A673 (cell line): ENCODE measurements at regions not wholly inside any gene's neighbourhood (a gene's known extent, or its start where the extent isn't known, plus 50 kb on each side); places are given as distances from the start of the nearest gene placed in this dataset.

Experiments used
- BruUV-seq: library from RNA; stranded (reverse); fragments of 400-500 nt; replicated peaks from 2 replicates; lab custom pipeline; 2021; lab: Mats Ljungman, UMichigan
- CTCF ChIA-PET: fragments of 300-600 bp; sonication (Branson Sonifier 250); formaldehyde crosslinking; loops from one replicate; lab custom pipeline; 2022; ENCODE audit warnings: antibody characterized with exemption; lab: Charles Lee
- POLR2A ChIA-PET: fragments of 300-600 bp; sonication (Branson Sonifier 250); formaldehyde crosslinking; loops from one replicate; lab custom pipeline; 2022; ENCODE audit warnings: antibody characterized with exemption; ENCODE audit not compliant: low non-redundant PET; lab: Charles Lee
- DNase-seq: peaks from one replicate; pipeline ENCODE4 v3.0.0-alpha.2; 2015; ENCODE audit warnings: low spot score
- H3K27ac ChIP-seq: fragments of 200-600 bp; sonication (generic); 2 replicates; pipeline ENCODE4 v1.5.1; 2016; ENCODE audit warnings: mixed run types, low read depth, mild to moderate bottlenecking, mixed read lengths, antibody characterized with exemption, low read length; ENCODE audit not compliant: poor library complexity, severe bottlenecking
- H3K27me3 ChIP-seq: fragments of 200-600 bp; sonication (generic); replicated peaks from 2 replicates; pipeline ENCODE4 v1.6.1; 2017; ENCODE audit warnings: mixed run types, low read depth, mild to moderate bottlenecking, mixed read lengths, antibody characterized with exemption, low read length; ENCODE audit not compliant: insufficient read depth, poor library complexity
- H3K36me3 ChIP-seq: fragments of 200-600 bp; sonication (generic); 2 replicates; pipeline ENCODE4 v1.6.1; 2016; ENCODE audit warnings: mixed run types, mild to moderate bottlenecking, mixed read lengths, antibody characterized with exemption, low read length; ENCODE audit not compliant: insufficient read depth, poor library complexity, severe bottlenecking
- H3K4me1 ChIP-seq: fragments of 200-600 bp; sonication (generic); 2 replicates; pipeline ENCODE4 v1.6.1; 2017; ENCODE audit warnings: mixed run types, mild to moderate bottlenecking, mixed read lengths, antibody characterized with exemption, low read length; ENCODE audit not compliant: insufficient read depth, poor library complexity, severe bottlenecking
- H3K4me3 ChIP-seq: fragments of 200-600 bp; sonication (generic); 2 replicates; pipeline ENCODE4 v1.5.1; 2016; ENCODE audit warnings: low read depth, mixed run types, mild to moderate bottlenecking, mixed read lengths, low read length; ENCODE audit not compliant: poor library complexity, severe bottlenecking
- H3K9me3 ChIP-seq: fragments of 200-600 bp; sonication (generic); 2 replicates; pipeline ENCODE4 v1.6.1; 2016; ENCODE audit warnings: mixed run types, low read depth, mild to moderate bottlenecking, mixed read lengths, antibody characterized with exemption, low read length; ENCODE audit not compliant: poor library complexity, severe bottlenecking
- EZH2 ChIP-seq: fragments of 200-600 bp; sonication (generic); IDR thresholded peaks from 2 replicates; pipeline ENCODE4 v1.6.1; 2017; ENCODE audit warnings: borderline replicate concordance, low read depth, mild to moderate bottlenecking, mixed read lengths, antibody characterized with exemption, low read length; ENCODE audit not compliant: poor library complexity, severe bottlenecking
- intact Hi-C: fragments of 100-400 bp; cut with micrococcal nuclease; formaldehyde crosslinking; loops from one replicate; pipeline ENCODE4 v1.10.0; 2022; ENCODE audit not compliant: unreplicated experiment
- TF ChIP-seq, protein P1 (sequence below): fragments of 300-800, 200-600 bp; sonication (generic); conservative IDR thresholded peaks from 2 replicates; pipeline ENCODE4 v1.5.1; 2017; ENCODE audit warnings: low read depth, mild to moderate bottlenecking, antibody characterized with exemption, low read length, moderate library complexity, mixed read lengths

DNA sequence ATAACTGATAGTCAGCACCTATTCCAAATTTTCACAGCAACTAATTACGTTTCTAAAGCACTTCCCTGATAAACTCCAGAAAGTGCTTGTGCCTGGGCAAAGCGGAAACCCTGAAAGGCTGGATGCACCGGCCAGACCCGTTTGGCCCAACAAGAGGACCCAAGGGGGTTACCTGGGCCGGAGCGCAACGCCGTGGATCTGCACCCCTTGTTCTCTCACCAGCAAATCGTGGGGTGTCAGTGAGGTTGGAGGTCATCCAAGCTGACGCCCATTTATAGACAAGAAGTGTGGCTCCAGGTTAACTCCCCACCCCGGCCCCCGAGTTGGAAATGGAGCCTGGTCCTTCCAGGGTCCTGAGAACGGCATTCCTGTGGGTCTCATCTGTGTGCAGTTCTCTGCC lies 167.0 kb upstream of the HDAC4 start:
- CTCF ChIA-PET = interaction anchor here (0.6 kb wide), 1 partner anchor 532 kb away, joined by 7 read pairs; no protein-coding TSS in a partner anchor
- H3K27ac ChIP-seq = no peak overlapping the region

DNA sequence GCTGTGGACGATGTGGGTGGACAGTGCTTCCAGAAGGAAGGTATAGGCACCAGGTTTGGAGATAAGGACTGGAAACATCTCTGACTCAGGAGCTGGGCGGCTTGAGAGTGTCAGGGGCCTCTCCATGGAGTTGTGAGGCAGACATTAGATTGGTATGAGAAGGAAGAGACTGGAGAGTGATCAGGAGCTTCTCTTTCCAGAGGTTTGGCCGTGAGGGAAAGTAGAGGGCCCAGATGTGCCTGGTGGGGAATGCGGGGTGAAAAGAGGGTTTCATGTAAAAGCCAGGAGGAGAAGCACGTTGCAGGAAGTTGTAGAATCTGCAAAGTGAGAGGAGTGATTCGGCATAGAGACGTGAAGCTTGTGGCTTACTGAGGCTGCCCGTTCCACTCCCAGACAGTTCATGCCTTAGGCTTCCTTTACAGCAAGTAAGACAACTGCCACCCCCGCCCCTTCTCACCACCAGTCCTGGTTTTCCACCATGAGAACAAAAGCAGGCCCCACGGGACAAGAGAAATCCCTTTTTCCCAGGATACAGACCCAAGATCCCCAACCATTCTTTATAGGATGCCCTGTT lies 166.3 kb upstream of the HDAC4 start:
- Histone ChIP-seq H3K27ac (no peak overlapping the region), H3K4me3 (no peak overlapping the region), H3K27me3 (peaks cover 47% of the 10 kb centered on the region), H3K36me3 (no peaks in the 10 kb centered on the region), H3K9me3 (no peaks in the 10 kb centered on the region), H3K4me1 (no peaks in the 10 kb centered on the region)
- TF ChIP-seq, protein P1, sequence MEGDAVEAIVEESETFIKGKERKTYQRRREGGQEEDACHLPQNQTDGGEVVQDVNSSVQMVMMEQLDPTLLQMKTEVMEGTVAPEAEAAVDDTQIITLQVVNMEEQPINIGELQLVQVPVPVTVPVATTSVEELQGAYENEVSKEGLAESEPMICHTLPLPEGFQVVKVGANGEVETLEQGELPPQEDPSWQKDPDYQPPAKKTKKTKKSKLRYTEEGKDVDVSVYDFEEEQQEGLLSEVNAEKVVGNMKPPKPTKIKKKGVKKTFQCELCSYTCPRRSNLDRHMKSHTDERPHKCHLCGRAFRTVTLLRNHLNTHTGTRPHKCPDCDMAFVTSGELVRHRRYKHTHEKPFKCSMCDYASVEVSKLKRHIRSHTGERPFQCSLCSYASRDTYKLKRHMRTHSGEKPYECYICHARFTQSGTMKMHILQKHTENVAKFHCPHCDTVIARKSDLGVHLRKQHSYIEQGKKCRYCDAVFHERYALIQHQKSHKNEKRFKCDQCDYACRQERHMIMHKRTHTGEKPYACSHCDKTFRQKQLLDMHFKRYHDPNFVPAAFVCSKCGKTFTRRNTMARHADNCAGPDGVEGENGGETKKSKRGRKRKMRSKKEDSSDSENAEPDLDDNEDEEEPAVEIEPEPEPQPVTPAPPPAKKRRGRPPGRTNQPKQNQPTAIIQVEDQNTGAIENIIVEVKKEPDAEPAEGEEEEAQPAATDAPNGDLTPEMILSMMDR = no peak
- TF ChIP-seq EZH2 = no peak
- ChIA-PET CTCF (interaction anchor here (0.6 kb wide), 1 partner anchor 531 kb away, joined by 7 read pairs; no protein-coding TSS in a partner anchor), POLR2A (interaction anchor here (0.6 kb wide), 1 partner anchor 40 kb away, joined by 7 read pairs; no protein-coding TSS in a partner anchor)
- intact Hi-C loops = no loop called here
- DNase-seq = no peak
- BruUV-seq = no TSS peak

More for the DNA sequence above, 167.0 kb upstream of the HDAC4 start:
- TF ChIP-seq, protein P1 = no peak
- no peak for TF ChIP-seq EZH2
- Histone ChIP-seq H3K36me3 (no peaks in the 10 kb centered on the region), H3K4me1 (no peaks in the 10 kb centered on the region), H3K9me3 (no peaks in the 10 kb centered on the region), H3K27me3 (peaks cover 42% of the 10 kb centered on the region), H3K4me3 (no peak overlapping the region)
- intact Hi-C loops = no loop called here
- no TSS peak for BruUV-seq
- DNase-seq = no peak
- POLR2A ChIA-PET = interaction anchor here (0.6 kb wide), 1 partner anchor 41 kb away, joined by 7 read pairs; no protein-coding TSS in a partner anchor

DNA sequence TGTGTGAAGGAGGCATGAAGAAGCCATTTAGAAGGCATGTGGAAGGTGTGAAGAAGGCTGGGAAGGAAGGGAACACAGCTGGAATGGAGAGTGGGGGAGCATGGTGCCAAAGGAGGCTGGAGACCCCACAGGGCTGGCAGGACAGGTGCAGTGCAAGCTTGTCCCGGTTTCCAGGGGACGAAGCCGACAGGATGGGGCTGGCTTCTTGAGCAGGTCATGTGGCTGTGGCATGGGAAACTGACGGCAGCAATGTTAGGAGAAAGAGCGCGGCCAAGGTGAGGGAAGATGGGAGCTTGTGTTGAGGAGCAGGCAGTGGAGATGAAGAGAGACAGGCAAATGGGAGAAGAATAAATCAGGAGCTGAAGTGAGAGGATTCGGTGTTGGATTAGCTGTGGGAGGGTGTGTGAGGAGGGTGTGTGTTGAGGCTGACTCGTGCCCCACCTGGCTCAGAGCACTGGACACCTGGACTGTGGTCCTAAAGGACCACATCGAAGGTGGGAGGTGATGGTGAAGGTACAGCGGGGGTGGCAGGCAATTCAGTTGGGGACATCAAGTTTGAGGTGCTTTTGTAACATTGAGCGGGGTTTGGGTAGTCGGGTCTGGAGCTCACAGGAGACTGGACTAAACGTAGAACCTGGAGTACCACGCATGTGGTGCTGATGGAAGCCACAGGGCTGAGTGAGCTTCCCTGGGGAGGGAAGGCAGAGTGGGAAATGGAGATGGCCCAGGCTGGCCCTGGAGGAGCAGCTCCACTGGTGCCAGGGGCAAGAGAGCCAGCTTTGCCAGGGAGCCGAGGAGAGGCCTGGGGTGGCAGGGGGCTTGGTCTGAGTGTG lies 165.6 kb upstream of the HDAC4 start:
- Histone ChIP-seq H3K9me3 (no peaks in the 10 kb centered on the region), H3K27ac (no peak overlapping the region), H3K4me3 (no peak overlapping the region), H3K27me3 (peaks cover 47% of the 10 kb centered on the region), H3K4me1 (no peaks in the 10 kb centered on the region), H3K36me3 (no peaks in the 10 kb centered on the region)
- BruUV-seq = no TSS peak
- ChIA-PET CTCF (no interaction called here), POLR2A (interaction anchor here (0.6 kb wide), 1 partner anchor 324 kb away, joined by 6 read pairs; no protein-coding TSS in a partner anchor)
- intact Hi-C loops = no loop called here
- no peak for DNase-seq
- TF ChIP-seq EZH2 = no peak
- TF ChIP-seq, protein P1 = no peak
